IMR-90 (cell line): ENCODE measurements at regions not wholly inside any gene's neighbourhood (a gene's known extent, or its start where the extent isn't known, plus 50 kb on each side); places are given as distances from the start of the nearest gene placed in this dataset.

Experiments used
- CEBPB ChIP-seq: IDR thresholded peaks from 2 replicates; pipeline ENCODE4 v1.6.1; 2012; ENCODE audit warnings: low read depth, low read length, improper control_type of control experiment
- FOS ChIP-seq: fragments of 150-350 bp; IDR thresholded peaks from 2 replicates; pipeline ENCODE4 v1.6.1; 2016; ENCODE audit warnings: low read depth, low read length
- POLR2A ChIP-seq: IDR thresholded peaks from 2 replicates; pipeline ENCODE4 v1.6.1; 2012; ENCODE audit warnings: mild to moderate bottlenecking, low read depth, low read length
- RAD21 ChIP-seq: IDR thresholded peaks from 2 replicates; pipeline ENCODE4 v1.6.1; 2012; ENCODE audit warnings: low read length, improper control_type of control experiment
- RFX5 ChIP-seq: IDR thresholded peaks from 2 replicates; pipeline ENCODE4 v1.8.0; 2012; ENCODE audit warnings: low read depth, mild to moderate bottlenecking, low read length, moderate library complexity
- SMC3 ChIP-seq: fragments of 150-350 bp; IDR thresholded peaks from 2 replicates; pipeline ENCODE4 v1.6.1; 2016; ENCODE audit warnings: low read depth, mild to moderate bottlenecking, antibody characterized with exemption, low read length, moderate library complexity
- TF ChIP-seq, protein P1 (sequence below): conservative IDR thresholded peaks from 2 replicates; pipeline ENCODE4 v1.5.1; 2012; ENCODE audit warnings: mild to moderate bottlenecking, low read depth, low read length, improper control_type of control experiment
- TF ChIP-seq, protein P2 (sequence below): fragments of 150-350 bp; IDR thresholded peaks from 2 replicates; pipeline ENCODE4 v1.6.1; 2017; ENCODE audit warnings: mild to moderate bottlenecking, antibody characterized with exemption, low read length, low read depth
- TF ChIP-seq, protein P3 (sequence below): fragments of 150-350 bp; IDR thresholded peaks from 2 replicates; pipeline ENCODE4 v1.6.1; 2016; ENCODE audit warnings: low read depth, mild to moderate bottlenecking, low read length, moderate library complexity, borderline replicate concordance

DNA sequence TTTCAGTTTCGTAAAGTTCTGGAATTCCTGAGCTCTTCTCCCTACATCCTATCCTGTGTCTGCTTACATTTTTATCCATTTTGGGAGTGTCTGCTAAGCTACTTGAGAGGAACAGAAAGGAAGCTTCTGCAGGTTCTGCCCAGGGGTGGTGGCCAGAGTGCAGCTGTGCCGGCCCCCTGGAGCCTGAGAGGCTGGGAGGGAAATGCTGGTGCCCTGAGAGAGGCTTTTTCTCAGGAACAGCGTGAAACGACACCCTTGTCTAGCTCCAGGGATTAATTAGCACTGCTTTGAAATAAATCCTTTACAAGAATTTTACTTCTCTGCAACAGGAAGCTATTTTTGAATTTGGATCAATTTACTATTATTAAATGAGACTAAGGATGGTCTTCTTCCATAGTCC lies 165.4 kb downstream of the SLC15A5 start:
- TF ChIP-seq, protein P1, sequence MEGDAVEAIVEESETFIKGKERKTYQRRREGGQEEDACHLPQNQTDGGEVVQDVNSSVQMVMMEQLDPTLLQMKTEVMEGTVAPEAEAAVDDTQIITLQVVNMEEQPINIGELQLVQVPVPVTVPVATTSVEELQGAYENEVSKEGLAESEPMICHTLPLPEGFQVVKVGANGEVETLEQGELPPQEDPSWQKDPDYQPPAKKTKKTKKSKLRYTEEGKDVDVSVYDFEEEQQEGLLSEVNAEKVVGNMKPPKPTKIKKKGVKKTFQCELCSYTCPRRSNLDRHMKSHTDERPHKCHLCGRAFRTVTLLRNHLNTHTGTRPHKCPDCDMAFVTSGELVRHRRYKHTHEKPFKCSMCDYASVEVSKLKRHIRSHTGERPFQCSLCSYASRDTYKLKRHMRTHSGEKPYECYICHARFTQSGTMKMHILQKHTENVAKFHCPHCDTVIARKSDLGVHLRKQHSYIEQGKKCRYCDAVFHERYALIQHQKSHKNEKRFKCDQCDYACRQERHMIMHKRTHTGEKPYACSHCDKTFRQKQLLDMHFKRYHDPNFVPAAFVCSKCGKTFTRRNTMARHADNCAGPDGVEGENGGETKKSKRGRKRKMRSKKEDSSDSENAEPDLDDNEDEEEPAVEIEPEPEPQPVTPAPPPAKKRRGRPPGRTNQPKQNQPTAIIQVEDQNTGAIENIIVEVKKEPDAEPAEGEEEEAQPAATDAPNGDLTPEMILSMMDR: no peak
- TF ChIP-seq POLR2A (no peak), RFX5 (no peak), FOS (no peak), SMC3 (no peak), CEBPB (no peak), RAD21 (no peak)
- TF ChIP-seq, protein P2, sequence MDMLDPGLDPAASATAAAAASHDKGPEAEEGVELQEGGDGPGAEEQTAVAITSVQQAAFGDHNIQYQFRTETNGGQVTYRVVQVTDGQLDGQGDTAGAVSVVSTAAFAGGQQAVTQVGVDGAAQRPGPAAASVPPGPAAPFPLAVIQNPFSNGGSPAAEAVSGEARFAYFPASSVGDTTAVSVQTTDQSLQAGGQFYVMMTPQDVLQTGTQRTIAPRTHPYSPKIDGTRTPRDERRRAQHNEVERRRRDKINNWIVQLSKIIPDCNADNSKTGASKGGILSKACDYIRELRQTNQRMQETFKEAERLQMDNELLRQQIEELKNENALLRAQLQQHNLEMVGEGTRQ: no peak
- TF ChIP-seq, protein P3, sequence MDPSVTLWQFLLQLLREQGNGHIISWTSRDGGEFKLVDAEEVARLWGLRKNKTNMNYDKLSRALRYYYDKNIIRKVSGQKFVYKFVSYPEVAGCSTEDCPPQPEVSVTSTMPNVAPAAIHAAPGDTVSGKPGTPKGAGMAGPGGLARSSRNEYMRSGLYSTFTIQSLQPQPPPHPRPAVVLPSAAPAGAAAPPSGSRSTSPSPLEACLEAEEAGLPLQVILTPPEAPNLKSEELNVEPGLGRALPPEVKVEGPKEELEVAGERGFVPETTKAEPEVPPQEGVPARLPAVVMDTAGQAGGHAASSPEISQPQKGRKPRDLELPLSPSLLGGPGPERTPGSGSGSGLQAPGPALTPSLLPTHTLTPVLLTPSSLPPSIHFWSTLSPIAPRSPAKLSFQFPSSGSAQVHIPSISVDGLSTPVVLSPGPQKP: no peak
